NCI-H2196 (cell line): ENCODE measurements at regions not wholly inside any gene's neighbourhood (a gene's known extent, or its start where the extent isn't known, plus 50 kb on each side); places are given as distances from the start of the nearest gene placed in this dataset.

ENCODE experiments used
- DNase-seq: peaks from one replicate; lab custom pipeline; 2025; ENCODE audit not compliant: unreplicated experiment; lab: John Stamatoyannopoulos, UW

- DNase-seq: no peak
Observed at GRCh38 chr4:137076908-137077307, 455.4 kb downstream of the PCDH18 start.

DNA sequence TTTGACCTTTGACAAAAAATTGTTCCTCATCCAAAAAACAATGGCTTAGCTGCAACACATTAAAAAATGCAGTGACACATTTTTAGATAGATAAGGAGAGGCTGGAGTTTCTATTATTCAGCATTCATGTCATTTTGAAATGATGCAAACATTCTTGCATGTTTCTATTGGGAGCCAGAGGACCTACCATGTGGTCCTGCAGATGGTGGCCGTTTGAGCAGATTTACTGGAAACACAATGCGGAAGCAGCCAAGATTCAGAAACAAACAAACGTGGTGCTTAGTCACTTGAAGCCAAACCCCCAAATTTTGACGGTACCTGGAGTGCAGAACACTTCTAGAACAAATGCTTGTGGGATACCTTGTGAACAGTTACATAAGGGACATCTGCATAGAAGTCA lies 456.7 kb downstream of the PCDH18 start:
- no peak for DNase-seq

DNA sequence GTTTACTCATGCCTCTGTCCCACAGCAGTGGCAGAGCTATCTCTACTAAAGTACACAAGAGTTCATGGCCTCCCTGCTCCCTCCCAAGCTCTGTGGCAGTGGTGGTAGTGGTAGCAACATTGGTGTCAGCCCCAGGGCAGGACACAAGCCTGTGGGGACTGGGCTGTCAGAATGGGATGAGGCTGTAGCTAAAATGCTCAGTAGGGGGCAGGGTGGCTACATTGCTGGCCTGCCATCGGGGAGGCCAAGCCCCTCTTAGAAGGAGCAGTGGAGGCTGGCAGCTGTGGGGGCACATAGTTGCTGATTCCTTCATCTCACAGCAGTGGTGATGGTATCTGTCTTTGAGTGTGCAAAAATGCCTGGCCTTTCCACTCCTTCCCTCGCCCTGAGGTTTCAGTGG lies 461.7 kb downstream of the PCDH18 start:
- DNase-seq: no peak

DNA sequence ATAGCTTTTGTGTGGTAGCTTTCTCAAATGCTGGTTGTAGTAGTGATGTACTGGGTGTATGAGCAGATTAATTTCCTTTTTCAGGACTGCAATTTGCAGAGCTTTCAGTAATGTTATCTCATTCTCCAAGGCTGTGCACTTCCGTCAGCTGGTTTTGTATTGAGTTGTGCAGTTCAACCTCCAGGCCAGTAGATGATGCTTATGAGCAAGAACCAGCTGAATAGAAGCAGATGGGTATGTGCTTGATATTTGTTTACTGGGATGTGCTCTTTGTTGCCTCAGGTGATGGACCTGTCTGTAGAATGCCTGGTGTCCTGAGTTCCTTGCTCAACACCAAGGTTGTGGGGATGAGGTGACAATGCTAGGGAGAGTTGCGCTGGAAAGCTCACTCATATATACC lies 462.8 kb downstream of the PCDH18 start:
- no peak for DNase-seq

DNA sequence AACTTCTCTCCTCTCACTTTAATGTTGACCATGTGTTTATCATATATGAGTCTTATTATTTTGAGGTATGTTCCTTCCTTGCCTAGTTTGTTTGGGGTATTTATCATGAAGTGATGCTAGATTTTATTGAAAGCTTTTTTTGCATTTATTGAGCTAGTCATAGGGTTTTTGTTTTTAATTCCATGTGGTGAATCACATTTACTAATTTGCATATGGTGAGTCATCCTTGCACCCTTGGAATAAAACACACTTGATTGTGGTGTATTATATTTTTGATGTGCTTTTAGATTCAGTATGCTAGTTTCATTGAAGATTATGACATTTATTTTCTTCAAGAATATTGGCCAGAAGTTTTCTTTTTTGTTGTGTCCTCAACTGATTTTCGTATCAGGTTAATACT lies 464.6 kb downstream of the PCDH18 start:
- no peak for DNase-seq

DNA sequence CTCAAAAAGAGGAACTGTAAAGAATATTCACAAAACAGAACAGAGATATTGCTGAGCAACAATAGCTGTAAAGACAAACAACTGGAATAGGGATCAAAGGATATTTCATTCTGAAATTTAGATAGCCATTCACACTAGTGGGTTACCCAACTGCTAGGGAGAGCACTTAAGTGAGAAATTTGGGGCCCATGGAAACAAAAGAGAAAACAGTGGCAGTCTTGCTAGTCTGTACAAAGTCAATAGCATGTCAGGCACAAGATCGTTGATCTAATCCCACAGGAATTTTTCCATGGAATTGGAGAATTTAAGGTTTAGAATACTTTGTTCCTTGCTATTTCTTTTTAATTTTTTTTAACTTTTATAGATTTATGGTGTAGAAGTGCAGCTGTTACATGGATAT lies 467.0 kb downstream of the PCDH18 start:
- no peak for DNase-seq

DNA sequence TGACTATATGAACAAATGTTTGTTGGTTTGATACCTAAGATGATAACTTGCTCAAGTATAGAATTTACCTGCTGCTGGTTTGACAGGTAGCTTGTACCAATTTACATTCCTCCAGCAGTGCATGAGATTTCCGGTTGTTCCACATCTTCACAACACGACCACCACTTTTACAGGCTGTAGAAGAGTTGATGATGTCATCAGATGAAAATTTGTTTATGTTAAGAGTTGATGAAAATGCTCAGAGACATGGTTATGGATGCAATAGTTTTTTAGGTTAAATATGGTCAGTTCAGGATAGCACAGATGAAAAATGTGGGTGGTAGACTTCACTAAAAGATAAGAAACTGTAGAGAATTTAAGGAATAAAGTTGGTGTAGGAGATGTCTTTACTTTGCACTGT lies 468.3 kb downstream of the PCDH18 start:
- DNase-seq: no peak

DNA sequence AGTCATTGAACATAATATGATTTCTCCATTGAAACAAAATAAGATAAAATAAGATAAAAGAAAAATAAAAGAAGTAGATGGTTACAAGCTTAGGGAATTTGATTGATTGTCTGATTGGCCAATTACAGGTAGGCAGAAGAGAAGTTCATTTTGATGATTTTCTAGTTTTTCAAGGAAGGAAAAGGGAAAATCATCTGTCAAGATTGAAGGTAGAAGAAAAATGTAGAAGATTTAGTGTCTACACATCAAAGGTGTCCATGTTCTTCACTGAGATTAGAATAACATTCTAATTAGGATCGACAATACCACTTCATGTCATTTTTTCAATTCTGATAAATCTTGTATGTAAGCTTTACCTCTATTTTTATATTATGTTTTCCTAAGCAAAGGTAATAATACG lies 489.1 kb downstream of the PCDH18 start:
- no peak for DNase-seq

DNA sequence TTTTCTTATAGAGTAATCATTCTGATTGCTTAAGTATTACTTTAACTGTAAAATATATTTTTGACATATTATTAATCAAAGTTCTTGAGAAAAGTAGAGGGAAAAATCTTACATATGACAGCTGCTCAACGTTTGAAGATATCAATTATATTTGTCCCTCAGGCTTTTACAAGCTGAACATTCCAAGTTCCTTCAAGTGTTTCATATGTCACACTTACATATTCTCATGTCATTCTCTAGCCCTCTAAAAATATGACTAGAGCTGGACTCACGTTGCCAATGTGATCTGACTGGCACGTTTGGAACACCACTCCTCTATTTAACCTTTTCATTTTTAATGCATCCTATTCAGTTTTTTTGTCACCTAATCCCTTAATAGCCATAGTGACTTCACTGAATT lies 492.9 kb downstream of the PCDH18 start:
- no peak for DNase-seq

- peak; percentile 15 for DNase-seq
Observed at GRCh38 chr4:137032222-137032621, 500.1 kb downstream of the PCDH18 start.

DNA sequence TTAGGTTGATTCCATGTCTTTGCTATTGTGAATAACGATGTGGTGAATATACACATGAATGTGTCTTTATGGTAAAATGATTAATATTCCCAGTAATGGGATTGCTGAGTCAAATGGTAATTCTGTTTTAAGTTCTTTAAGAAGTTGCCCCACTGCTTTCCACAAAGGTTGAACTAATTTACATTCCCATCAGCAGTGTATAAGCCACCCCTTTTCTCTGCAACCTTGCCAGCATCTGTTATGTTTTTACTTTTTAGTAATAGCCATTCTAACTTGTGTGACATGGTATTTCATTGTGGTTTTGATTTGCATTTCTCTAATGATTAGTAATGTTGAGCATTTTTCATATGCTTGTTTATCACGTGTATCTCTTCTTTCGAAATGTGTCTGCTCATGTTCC lies 503.3 kb downstream of the PCDH18 start:
- no peak for DNase-seq

DNA sequence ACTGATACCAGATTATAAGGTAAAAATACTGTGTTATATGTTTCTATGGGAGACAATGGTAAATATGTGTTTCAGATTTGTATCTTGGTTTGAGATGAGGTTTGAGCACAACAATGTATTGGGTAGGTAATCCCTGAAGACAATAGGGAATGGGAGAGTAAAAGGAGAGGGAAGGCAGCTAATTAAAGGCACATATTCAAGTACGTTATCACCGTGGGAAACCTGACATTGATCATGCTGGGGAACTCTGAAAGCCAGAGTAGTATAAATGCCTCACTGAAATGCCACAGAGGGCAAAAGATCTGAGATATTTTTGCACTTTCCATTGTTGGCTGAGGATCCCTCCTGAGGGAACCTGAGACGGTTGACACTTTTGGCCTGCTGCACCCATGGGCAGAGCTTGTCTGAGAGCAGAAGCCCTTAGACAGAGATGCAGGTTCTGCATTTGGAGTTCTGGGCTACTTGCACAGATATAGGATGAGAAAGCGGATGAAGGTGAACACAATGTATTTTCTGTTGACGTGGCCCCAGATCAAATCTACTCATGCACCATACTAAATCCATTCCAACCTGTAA lies 506.7 kb downstream of the PCDH18 start:
- DNase-seq: no peak

GRCh38 chr4:137015426-137016409 lies 516.6 kb downstream of the PCDH18 start:
- no peak for DNase-seq

DNA sequence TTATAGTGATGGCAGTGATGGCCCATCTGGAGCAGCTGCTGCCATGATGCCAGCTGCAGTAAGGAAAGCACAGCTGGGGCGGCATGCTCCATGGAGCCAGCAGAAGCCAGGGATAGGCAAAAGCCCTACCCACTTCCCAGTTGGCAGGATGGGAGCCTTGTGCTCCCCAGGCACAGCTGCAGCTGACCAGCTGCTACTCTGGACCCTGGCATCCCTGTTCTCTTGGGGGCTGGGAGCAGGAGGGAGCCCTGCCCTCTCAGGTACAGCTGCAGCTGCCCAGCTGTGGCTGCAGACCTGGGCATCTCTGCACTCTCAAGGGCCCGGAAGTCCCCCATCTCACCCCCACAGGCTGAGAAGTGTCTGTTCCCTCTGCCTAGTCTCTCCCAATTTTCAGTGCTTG lies 531.9 kb downstream of the PCDH18 start:
- DNase-seq: no peak

- DNase-seq: no peak
Observed at GRCh38 chr4:136992032-136992431, 540.3 kb downstream of the PCDH18 start.

DNA sequence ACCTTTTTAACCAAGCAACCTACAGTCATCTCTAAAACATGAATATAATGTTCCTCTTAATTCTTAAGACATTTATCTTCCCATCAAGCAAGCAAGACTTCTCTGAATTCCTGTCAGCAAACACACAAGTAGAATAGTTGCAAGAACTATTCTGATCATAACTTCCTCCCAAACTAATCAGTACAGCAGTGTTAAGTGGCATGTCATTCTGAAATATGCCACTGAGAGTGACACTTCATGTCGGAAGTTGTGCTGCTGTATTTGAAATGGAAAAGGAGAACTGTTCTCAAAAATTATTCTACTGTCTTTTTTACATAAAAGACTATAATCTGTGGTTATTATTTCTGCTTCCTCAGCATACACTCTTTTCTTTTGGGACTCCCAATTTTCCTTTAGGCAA lies 546.6 kb downstream of the PCDH18 start:
- no peak for DNase-seq

DNA sequence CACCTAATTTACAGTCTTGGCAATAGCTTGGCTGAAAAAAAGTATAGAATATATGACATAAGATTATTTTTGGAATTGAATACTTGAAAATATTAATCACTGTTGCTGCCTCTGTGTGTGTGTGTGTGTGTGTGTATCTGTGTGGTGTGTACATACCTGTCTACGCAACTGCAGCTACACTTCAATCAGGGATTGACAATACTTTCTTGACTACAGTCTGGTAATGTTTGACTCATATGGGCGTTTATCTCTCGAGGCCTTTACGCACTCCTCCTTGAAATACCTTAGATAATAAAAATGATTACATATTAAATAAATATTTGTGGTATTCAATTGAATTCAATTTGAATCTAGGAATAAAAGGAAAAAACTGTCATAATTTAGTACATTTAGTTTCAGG lies 565.2 kb downstream of the PCDH18 start:
- no peak for DNase-seq

DNA sequence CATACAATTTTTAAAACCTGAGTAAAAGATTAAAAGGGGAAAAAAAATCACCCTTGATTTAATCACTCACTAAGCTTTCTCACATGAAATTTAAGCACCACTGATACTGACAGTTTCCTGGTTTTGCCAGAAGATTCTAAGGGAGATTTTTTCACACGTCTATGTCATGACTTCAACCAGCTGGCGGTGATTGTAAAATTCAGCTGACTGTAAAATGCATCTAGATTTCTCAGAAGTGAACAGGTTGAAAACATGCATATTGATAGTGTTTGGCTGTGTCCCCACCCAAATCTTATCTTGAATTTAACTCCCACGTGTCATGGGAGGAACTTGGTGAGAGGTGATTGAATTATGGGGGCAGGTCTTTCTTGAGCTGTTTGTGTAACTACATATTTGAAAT lies 566.8 kb downstream of the PCDH18 start:
- DNase-seq: no peak

DNA sequence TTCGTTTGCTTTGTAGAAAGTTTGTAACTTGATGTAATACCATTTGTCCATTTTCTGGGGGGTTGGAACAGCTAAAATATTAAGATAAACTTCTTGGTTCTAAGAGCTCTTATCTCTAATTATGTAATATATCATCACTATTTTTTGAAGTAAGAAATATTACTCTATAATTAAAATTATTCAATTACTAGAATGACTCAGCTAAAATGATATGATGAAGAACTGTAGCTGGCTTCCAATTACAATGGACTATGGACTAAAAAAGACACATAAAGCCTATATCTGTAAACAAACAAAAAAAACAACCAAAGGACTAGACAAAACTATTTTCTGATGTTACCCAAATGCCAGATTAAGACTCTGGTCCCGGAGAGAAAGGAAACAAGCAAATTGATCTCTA lies 569.4 kb downstream of the PCDH18 start:
- no peak for DNase-seq

- DNase-seq: no peak
Observed at GRCh38 chr4:136946307-136946907, 585.9 kb downstream of the PCDH18 start.

GRCh38 chr4:136939781-136940180 lies 592.5 kb downstream of the PCDH18 start:
- DNase-seq: no peak

DNA sequence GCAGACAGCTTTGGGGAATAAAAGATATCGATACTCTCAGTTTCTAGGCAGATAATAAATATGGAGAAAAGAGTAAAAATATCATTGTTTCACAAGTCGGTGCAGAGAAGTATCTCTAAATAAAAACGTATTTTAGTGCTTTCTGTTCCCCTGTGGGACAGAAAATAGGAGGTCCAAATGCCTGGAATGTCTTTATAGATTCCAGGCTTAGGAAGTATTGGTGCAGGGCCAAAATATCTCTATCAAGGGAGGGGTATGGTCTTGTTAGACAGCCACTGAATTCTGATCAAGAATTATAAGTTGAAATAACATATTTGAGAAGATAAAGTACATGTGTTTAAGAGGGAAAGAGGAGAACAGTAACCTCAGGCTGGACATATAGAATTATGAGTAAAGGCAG lies 596.4 kb downstream of the PCDH18 start:
- DNase-seq: no peak
